GM12892 (cell line): ENCODE measurements at regions not wholly inside any gene's neighbourhood (a gene's known extent, or its start where the extent isn't known, plus 50 kb on each side); places are given as distances from the start of the nearest gene placed in this dataset.

Experiments
- POLR2AphosphoS5 ChIP-seq: IDR thresholded peaks from 2 replicates; pipeline ENCODE4 v1.6.1; 2011; ENCODE audit warnings: low read depth, low read length, control low read depth
- TAF1 ChIP-seq: IDR thresholded peaks from 2 replicates; pipeline ENCODE4 v1.6.1; 2011; ENCODE audit warnings: low read depth, mild to moderate bottlenecking, control low read depth, low read length, borderline replicate concordance

DNA sequence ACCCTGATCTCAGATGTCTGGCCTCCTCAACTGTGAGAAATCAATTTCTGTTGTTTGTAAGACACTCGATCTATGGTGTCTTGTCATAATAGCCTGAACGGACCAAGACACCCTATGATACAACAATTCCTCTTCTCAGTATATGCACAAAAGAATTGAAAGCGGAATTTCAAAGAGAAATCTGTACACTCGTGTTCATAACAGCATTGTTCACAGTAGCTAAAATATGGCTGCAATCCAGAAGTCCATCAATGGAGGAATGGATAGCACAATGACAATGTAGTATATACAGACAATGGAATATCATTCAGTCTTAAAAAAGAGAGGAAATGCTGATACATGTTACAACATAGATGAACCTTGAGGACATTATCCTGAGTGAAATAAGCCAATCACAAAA, 354.6 kb downstream of the SFMBT2 start:
- TF ChIP-seq TAF1 (no peak), POLR2AphosphoS5 (no peak)
